ENCODE measurements at regions not wholly inside any gene's neighbourhood (a gene's known extent, or its start where the extent isn't known, plus 50 kb on each side); places are given as distances from the start of the nearest gene placed in this dataset.

DNA sequence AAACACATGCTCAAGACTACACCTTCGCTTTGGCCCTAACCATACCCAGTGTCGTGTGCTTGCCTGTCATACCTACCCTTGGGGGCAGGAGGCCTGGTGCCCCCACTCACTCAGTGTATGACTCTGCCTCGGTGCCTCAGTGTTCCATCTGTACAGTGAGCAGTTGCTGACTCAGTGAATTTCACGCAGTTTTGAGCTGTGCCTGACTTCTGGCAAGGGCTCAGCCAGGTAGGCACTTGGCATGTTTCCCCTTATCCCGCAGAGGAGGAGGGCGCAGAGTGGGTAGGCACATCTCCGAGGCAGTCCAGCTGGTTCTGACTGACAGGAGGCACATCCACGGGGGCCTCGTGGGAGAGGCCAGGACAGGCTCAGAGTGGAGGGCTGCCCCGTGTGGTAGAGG is 148.9 kb upstream of the CIBAR2 start:
- peaks cover 40 to 49% (median 45%) of the 10 kb centered on the region in 3 donors for H3K4me1 Mint-ChIP-seq
- peak overlapping the region in 6 of 8 donors; percentile 30 to 77 (median 66) for H3K4me3 Mint-ChIP-seq
- ATAC-seq (ENCODE audit: low read depth in 2 of 2) = no peak
- H3K27ac Mint-ChIP-seq = peak overlapping the region in 2 of 6 donors; percentile 9 to 56
- H3K36me3 Mint-ChIP-seq = no peaks in the 10 kb centered on the region
- no peak for DNase-seq
- peaks cover 10 to 26% (median 23%) of the 10 kb centered on the region in 3 donors for H3K27me3 Mint-ChIP-seq
- H3K9me3 Mint-ChIP-seq = no peaks in the 10 kb centered on the region

DNA sequence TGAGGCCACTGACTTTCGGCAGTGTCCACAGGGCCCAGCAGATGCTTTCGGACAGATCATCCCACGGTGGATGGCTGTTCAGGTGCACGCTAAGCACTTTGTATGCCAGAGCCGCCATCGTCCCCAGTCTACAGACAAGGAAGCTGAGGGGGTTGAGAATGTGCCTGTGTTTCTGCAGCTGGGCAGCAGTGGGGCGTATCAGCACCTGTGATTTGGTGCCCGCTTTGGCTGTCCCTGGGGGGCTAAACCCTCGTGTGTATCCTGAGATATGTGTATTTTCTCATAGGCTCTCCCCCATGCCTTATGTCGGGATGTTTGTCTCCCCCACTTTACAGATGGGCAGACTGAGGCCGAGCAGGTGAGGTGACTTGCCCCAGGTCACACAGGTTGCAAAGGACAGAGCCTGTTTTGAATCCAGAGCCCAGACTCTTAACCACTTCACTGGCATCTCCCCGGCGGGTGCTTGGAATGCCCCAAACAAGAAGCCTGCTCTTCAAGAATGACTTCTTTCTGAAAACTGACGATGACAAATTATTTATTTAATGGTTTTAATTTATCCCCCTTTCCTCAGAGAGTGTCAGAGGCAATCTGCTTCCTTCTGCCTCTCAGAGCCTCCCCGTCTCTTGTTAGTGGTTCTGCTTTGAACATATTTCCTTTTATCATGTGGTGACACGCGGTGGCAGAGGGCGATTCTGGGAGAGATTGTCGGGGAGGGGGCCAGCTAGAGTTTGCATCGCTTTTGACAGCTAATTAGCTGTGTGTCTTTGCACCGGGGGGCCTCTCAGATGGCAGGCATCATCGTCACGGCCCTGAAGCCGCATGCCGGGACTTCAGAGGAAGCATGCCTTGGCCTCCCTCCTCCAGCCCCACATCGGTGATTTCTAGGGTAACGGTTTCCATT is 149.6 kb upstream of the CIBAR2 start:
- DNase-seq (peak; percentile 62), ATAC-seq (ENCODE audit: low read depth in 2 of 2) (peak; percentile 78 to 83)
- H3K9me3 Mint-ChIP-seq = no peaks in the 10 kb centered on the region
- peaks cover 10 to 26% (median 23%) of the 10 kb centered on the region in 3 donors for H3K27me3 Mint-ChIP-seq
- H3K4me1 Mint-ChIP-seq = peaks cover 40 to 49% (median 45%) of the 10 kb centered on the region in 3 donors
- no peaks in the 10 kb centered on the region for H3K36me3 Mint-ChIP-seq
- H3K4me3 Mint-ChIP-seq = peak overlapping the region in 6 of 8 donors; percentile 22 to 77 (median 60)
- peak overlapping the region in 3 of 6 donors; percentile 21 to 85 (median 79) for H3K27ac Mint-ChIP-seq

DNA sequence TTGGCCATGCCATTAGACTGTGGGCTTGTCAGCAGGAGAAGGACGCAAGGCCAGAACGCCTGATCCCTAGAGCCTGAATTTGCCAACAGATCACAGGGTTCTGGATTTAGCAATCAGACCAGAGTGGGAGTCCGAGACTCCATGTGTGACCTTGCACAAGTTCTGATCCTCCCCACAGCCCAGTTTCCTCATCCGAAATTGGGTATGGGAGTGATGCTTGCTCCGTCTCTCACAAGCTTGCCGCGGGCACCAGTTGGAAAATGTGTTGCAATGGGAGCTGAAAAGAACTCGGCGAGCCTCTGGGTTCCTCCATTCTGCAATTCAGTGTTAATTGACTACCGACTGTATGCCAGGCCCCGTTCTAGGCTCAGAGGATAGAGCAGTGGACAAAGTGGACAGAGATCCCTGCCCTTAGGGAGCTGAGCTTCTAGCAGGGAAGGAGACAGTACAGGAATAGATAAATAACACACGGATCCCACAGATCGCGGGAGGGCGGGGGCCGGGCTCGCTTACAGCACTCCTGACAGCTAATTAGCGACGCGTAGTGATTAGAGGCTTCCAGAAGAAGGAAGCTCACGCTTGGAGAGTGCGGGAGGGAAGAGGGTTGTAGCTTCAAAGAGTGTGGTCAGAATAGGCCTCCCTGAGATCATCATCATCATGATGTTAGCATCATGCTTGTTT is 150.4 kb upstream of the CIBAR2 start:
- Mint-ChIP-seq H3K27me3 (peaks cover 10 to 24% (median 20%) of the 10 kb centered on the region in 3 donors), H3K4me1 (peaks cover 40 to 48% (median 45%) of the 10 kb centered on the region in 3 donors), H3K9me3 (no peaks in the 10 kb centered on the region), H3K27ac (peak overlapping the region in 2 of 6 donors; percentile 53 to 85), H3K36me3 (no peaks in the 10 kb centered on the region), H3K4me3 (peak overlapping the region in 4 of 8 donors; percentile 11 to 69 (median 59))
- DNase-seq (no peak), ATAC-seq (ENCODE audit: low read depth in 2 of 2) (no peak)

DNA sequence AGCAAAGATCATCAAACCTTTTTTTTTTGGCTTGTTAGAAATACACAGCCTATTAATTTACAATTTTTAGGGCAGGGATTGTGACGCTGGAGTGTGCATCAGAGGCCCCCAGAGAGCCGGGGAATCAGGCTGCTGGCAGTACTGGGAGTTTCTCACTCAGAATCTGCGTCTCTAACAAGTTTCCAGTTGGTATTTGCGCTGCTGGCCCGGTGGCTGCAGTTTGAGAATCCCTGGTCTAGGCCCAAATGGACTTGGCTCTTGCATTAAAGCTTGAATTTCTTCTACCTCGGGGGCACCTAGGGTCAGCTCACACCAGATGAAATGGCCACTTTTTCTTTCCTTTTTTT is 150.9 kb upstream of the CIBAR2 start:
- no peaks in the 10 kb centered on the region for H3K36me3 Mint-ChIP-seq
- DNase-seq = no peak
- H3K4me3 Mint-ChIP-seq = no peak overlapping the region
- H3K27ac Mint-ChIP-seq = peak overlapping the region in 1 of 6 donors; percentile 75
- H3K9me3 Mint-ChIP-seq = no peaks in the 10 kb centered on the region
- H3K27me3 Mint-ChIP-seq = peaks cover 10 to 20% (median 15%) of the 10 kb centered on the region in 3 donors
- H3K4me1 Mint-ChIP-seq = peaks cover 36 to 42% (median 40%) of the 10 kb centered on the region in 3 donors
- no peak for ATAC-seq (ENCODE audit: low read depth in 2 of 2)

DNA sequence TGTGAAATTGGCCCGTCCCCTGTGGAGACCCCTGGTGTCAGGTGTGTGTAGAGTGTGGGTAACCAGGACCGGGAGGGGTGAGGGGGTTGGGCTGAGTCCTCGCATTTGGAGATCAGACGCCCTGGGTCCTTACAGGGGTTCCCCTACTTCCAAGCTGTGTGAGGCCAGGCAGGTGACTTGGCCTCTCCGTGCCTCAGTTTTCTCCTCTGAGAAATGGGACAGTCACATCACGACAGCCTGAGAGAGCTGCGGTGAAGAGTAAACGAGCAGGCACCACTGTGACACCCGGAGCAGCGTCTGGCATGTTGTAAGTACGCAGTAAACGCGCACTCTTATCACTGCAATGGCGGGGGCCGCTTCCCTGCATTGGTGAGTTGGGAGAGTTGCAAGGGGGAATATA is 152.5 kb upstream of the CIBAR2 start:
- H3K27me3 Mint-ChIP-seq = peaks cover under 1 to 14% (median 6%) of the 10 kb centered on the region in 3 donors
- H3K27ac Mint-ChIP-seq = peak overlapping the region in 1 of 6 donors; percentile 11
- peaks cover 24 to 30% (median 29%) of the 10 kb centered on the region in 3 donors for H3K4me1 Mint-ChIP-seq
- H3K9me3 Mint-ChIP-seq = no peaks in the 10 kb centered on the region
- DNase-seq (no peak), ATAC-seq (ENCODE audit: low read depth in 2 of 2) (no peak)
- no peaks in the 10 kb centered on the region for H3K36me3 Mint-ChIP-seq
- H3K4me3 Mint-ChIP-seq = no peak overlapping the region

DNA sequence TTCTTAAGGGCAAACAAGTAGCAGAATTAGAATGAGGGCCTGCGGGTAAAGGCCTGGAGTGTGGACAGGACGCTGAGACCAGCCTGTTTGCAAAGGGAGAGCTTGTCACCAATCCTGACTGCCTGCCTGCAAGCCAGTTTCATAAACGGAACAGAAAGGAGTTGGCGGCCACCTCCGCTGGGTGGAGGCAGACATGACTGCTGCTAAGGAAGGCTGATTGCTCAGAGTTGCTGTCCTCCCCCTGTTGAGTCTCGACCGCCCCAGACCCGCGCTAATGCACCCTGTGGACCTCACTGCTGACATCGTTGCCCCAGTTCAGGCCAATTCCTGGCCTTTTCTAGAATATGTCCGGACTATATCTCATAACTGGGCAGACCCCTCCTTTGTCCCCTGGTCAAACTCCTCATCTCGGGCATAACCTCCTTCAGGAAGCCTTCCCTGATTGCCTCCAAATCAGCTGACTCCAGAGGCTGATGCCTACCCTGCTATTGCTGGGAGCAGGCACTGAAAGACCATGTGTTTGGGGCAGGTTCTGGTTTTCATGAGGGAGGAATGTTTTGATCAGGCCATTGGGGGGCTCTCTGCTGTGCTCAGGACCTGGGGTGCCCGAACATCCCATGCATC is 153.0 kb upstream of the CIBAR2 start:
- no peak overlapping the region for H3K27ac Mint-ChIP-seq
- no peaks in the 10 kb centered on the region for H3K36me3 Mint-ChIP-seq
- DNase-seq (no peak), ATAC-seq (ENCODE audit: low read depth in 2 of 2) (no peak)
- H3K4me3 Mint-ChIP-seq = no peak overlapping the region
- H3K9me3 Mint-ChIP-seq = no peaks in the 10 kb centered on the region
- peaks cover 22 to 27% (median 27%) of the 10 kb centered on the region in 3 donors for H3K4me1 Mint-ChIP-seq
- peaks cover 0 to 14% (median 4%) of the 10 kb centered on the region in 3 donors for H3K27me3 Mint-ChIP-seq

DNA sequence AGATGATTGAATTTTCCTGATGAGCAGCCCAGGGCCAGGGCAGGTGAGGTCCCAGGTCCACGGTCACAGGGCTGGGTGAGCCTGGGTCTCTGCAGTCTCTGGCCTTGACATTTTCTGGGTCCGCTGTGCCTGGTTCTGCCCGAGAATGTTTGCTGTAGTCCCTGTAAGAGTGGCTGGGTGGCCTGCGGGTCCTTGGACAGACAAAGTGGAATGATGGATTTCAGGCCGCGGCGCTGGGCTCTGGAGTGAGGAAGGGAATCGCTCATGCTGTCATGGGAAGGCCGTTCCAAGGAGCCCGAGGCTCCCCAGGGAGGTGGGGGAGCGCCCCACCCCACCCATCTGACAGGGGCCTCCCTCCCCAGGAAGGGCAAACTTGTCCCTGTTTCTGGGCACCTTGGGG is 153.5 kb upstream of the CIBAR2 start:
- Mint-ChIP-seq H3K27ac (no peak overlapping the region), H3K36me3 (no peaks in the 10 kb centered on the region), H3K4me3 (no peak overlapping the region), H3K9me3 (no peaks in the 10 kb centered on the region), H3K27me3 (peaks cover under 1 to 14% (median 6%) of the 10 kb centered on the region in 3 donors), H3K4me1 (peaks cover 18 to 22% (median 22%) of the 10 kb centered on the region in 3 donors)
- ATAC-seq (ENCODE audit: low read depth in 2 of 2) (no peak), DNase-seq (no peak)

DNA sequence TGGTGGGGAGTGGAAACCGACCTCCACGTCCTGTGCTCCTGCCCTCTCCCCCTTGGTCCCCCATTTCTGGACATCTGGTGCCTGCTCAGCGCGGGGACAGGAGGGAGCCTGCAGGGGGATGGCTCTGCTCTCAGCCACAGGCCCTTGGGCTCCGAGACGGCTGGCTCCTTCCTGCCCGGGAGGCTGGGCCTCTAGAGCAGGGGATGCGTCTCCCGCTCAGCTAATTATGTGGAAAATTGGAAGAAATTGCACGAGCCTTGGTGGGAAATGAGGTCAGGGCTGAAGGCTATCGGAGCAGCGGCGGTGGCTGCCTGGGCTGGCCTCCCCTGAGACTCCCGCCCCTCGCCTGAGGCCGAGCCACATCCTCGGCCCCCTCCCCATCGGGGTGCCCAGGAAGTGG is 154.6 kb upstream of the CIBAR2 start:
- Mint-ChIP-seq H3K4me3 (no peak overlapping the region), H3K9me3 (no peaks in the 10 kb centered on the region), H3K27me3 (peaks cover 8 to 14% (median 10%) of the 10 kb centered on the region in 3 donors), H3K36me3 (no peaks in the 10 kb centered on the region), H3K4me1 (peaks cover 11 to 12% (median 11%) of the 10 kb centered on the region in 3 donors), H3K27ac (no peak overlapping the region)
- no peak for ATAC-seq (ENCODE audit: low read depth in 2 of 2)
- no peak for DNase-seq

DNA sequence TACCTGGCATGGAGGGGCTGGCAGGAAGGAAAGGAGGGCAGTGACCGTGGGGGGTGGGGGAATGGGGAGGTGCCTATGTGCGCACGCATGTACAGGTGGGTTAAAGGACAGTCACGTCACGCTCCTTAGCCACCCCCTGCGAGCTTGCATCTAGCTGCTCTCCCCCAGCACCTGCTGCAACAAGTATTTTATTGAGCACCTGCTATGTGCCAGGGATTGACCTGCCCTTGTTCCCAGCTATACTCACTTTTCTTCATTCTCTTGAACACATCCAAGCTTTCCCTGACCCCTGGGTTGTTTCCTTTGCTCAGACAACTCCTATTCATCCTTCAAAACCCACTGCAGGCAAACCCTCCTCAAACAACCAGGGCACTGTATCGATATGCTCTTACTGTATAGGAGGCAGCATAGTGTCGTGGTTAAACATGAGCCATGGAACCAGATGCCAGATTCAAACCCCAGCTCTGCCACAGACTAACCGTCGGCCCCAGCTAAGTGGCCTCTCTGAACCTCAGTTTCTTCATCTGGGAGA is 155.2 kb upstream of the CIBAR2 start:
- H3K36me3 Mint-ChIP-seq = no peaks in the 10 kb centered on the region
- peaks cover 5 to 6% (median 5%) of the 10 kb centered on the region in 3 donors for H3K4me1 Mint-ChIP-seq
- peak overlapping the region in 1 of 8 donors; percentile 35 for H3K4me3 Mint-ChIP-seq
- no peak overlapping the region for H3K27ac Mint-ChIP-seq
- ATAC-seq (ENCODE audit: low read depth in 2 of 2) = no peak
- H3K9me3 Mint-ChIP-seq = no peaks in the 10 kb centered on the region
- peaks cover 8 to 14% (median 10%) of the 10 kb centered on the region in 3 donors for H3K27me3 Mint-ChIP-seq
- no peak for DNase-seq

DNA sequence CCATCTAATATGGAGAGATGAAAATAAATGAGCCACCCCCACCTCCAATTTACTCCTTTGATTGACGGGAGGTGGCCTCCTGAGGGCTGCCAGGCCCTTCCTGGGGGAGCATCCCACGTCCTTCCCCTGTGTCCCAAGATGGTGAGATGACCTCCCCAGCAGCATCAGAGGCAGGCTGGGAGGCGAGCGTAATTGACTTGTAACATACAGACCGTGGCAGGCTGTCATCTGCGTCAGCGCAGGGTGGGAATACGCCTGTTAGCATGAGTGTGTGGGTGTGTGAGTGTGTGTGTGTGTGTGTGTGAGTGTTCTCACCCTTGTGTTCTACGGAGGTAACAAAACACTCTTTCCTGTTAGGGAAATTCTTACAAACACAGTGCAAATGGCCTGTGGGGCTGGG is 156.9 kb upstream of the CIBAR2 start:
- Mint-ChIP-seq H3K27ac (peak overlapping the region in 1 of 6 donors; percentile 10), H3K4me1 (no peaks in the 10 kb centered on the region)
- no peak for ATAC-seq (ENCODE audit: low read depth in 2 of 2)

DNA sequence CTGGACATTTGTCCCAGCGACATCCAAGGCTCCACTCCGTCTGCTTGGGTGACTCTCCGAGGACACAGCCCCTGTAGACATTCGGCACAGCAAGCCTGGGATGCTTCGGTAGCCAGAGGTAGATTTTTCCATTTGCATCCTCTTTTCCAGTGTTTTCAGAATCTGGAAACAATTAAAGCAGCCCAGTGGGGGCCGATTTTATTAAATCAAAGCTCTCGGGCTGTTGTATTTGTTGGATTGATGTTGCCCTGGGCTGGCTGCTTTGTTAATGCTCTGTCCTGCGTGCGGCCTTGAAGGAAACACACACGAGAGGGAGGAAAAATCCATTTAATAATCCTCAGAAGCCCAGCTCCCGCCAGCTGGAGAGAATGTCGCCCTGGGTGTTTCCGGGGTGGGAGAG is 158.1 kb upstream of the CIBAR2 start:
- Mint-ChIP-seq H3K4me3 (no peak overlapping the region), H3K27me3 (peaks cover 8 to 21% (median 8%) of the 10 kb centered on the region in 3 donors), H3K27ac (peak overlapping the region in 2 of 6 donors; percentile 7 to 90), H3K36me3 (no peaks in the 10 kb centered on the region), H3K4me1 (no peaks in the 10 kb centered on the region), H3K9me3 (peaks cover 0 to 3% (median 0%) of the 10 kb centered on the region in 7 donors)
- no peak for DNase-seq
- ATAC-seq (ENCODE audit: low read depth in 2 of 2) = no peak

More for the DNA sequence above, 156.9 kb upstream of the CIBAR2 start:
- DNase-seq = no peak
- no peak overlapping the region for H3K4me3 Mint-ChIP-seq
- H3K9me3 Mint-ChIP-seq = peaks cover 0 to 3% (median 0%) of the 10 kb centered on the region in 7 donors
- peaks cover 8 to 14% (median 8%) of the 10 kb centered on the region in 3 donors for H3K27me3 Mint-ChIP-seq
- H3K36me3 Mint-ChIP-seq = no peaks in the 10 kb centered on the region

DNA sequence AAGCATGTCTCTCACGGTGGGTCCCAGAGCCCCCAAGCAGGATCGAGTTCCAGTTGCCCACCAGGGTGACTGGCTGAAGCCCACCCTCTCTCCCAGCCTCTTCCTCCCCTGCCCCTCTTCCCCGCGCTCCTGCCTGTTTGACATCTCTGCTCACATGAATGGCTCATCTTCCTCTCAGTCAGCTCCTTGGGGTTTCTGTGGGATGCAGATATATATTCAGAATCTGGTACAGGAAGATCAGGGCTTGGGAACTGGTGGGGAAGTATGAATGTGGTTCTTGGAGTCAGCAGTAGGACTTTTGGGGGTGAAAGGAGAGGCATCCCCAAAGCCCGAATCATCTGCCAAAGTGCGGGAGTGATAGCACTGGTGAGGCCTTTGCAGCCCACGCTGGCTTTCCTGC is 158.9 kb upstream of the CIBAR2 start:
- Mint-ChIP-seq H3K4me1 (no peaks in the 10 kb centered on the region), H3K36me3 (no peaks in the 10 kb centered on the region), H3K27me3 (peaks cover 8 to 22% (median 8%) of the 10 kb centered on the region in 3 donors), H3K9me3 (peaks cover 0 to 3% (median 0%) of the 10 kb centered on the region in 7 donors), H3K4me3 (no peak overlapping the region), H3K27ac (peak overlapping the region in 1 of 6 donors; percentile 51)
- no peak for DNase-seq
- no peak for ATAC-seq (ENCODE audit: low read depth in 2 of 2)

DNA sequence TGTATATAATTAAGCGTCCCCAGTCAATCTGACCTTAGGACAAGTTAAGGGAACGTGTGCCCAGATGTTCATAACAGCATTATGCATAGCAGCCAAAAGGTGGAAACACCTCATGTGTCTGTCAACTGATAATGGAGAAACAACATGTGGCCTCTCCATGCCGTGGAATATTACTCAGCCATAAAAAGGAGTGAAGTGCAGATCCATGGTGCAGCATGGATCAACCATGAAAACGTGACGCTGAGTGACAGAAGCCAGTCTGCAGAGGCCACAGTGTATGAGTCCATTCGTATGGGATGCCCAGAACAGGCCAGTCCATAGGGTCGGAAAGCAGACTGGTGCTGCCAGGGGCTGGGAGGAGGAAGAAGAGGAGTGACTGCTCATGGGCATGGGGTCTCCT is 161.0 kb upstream of the CIBAR2 start:
- ATAC-seq (ENCODE audit: low read depth in 2 of 2) = no peak
- no peak overlapping the region for H3K4me3 Mint-ChIP-seq

More for the DNA sequence above, 161.0 kb upstream of the CIBAR2 start:
- H3K9me3 Mint-ChIP-seq = peaks cover 0 to 3% (median 0%) of the 10 kb centered on the region in 7 donors
- no peak overlapping the region for H3K27ac Mint-ChIP-seq
- peaks cover 8 to 18% (median 8%) of the 10 kb centered on the region in 3 donors for H3K27me3 Mint-ChIP-seq
- no peaks in the 10 kb centered on the region for H3K4me1 Mint-ChIP-seq
- no peak for DNase-seq
- H3K36me3 Mint-ChIP-seq = no peaks in the 10 kb centered on the region

All from naive B cell (primary cell).